GM23248 (cell line): ENCODE measurements at regions not wholly inside any gene's neighbourhood (a gene's known extent, or its start where the extent isn't known, plus 50 kb on each side); places are given as distances from the start of the nearest gene placed in this dataset.

Experiments
- EZH2 ChIP-seq: fragments of 200-600 bp; sonication (generic); IDR thresholded peaks from 2 replicates; pipeline ENCODE4 v1.6.1; 2018; ENCODE audit warnings: antibody characterized with exemption, mild to moderate bottlenecking; ENCODE audit not compliant: insufficient read depth, poor library complexity, severe bottlenecking
- EZH2phosphoT487 ChIP-seq: fragments of 200-600 bp; sonication (generic); IDR thresholded peaks from 2 replicates; pipeline ENCODE4 v1.6.1; 2018; ENCODE audit warnings: antibody characterized with exemption, moderate library complexity, mild to moderate bottlenecking, low read depth; ENCODE audit not compliant: insufficient read depth

GRCh38 chr15:26191193-26191592 lies 328.1 kb upstream of the ATP10A start:
- TF ChIP-seq EZH2phosphoT487 (no peak), EZH2 (no peak)
